Body of pancreas (tissue), 4 donors: ENCODE measurements at regions not wholly inside any gene's neighbourhood (a gene's known extent, or its start where the extent isn't known, plus 50 kb on each side); places are given as distances from the start of the nearest gene placed in this dataset.

Experiments
- CTCF ChIP-seq, 7 experiments: fragments of 450-650 bp in 4 of 7; fragments of 200-600 bp in 3 of 7; sonication (generic) in 3 of 7; IDR thresholded peaks; one replicate each; pipeline ENCODE4 v1.5.1; 2016 to 2019; ENCODE audit warnings: antibody characterized with exemption in 7 of 7
- POLR2A ChIP-seq, 3 donors: fragments of 450-650 bp; IDR thresholded peaks; one replicate each; pipeline ENCODE4 v1.6.1; 2016; ENCODE audit warnings: antibody characterized with exemption in 3 of 3, mild to moderate bottlenecking in 2 of 3

- TF ChIP-seq CTCF (IDR thresholded peaks at IDR 0.05) (no peak), POLR2A (IDR thresholded peaks at IDR 0.05) (no peak)
Observed at GRCh38 chr17:68710976-68711375, 109.8 kb upstream of the FAM20A start.
